ENCODE measurements at regions not wholly inside any gene's neighbourhood (a gene's known extent, or its start where the extent isn't known, plus 50 kb on each side); places are given as distances from the start of the nearest gene placed in this dataset.
A peak's percentile ranks its signal among the peaks of the same experiment; 100 is the strongest.

DNA sequence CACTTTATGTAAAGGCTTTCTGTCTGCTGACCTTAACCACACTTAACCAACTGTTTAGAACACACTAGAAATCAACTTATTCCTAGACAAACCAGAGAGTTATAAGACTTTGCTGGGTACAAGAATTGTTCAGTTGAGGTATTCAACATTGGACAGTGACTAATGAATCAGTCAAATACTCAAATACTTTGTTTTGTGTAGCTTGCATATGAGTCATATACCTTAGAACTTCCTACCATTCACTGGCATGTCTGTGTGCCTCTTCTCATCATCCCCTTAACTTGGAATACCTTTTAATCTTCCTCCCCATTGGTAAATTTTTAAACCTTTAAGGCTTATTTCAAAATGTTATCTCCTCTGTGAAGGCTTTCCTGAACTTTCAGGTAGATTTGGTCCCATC lies 708.8 kb upstream of the GRIA3 start:
- no peaks in the 10 kb centered on the region for H3K27me3 Mint-ChIP-seq (ENCODE audit: insufficient read depth, unreplicated experiment)
- no peaks in the 10 kb centered on the region for H3K9me3 Mint-ChIP-seq (ENCODE audit: unreplicated experiment)
- no peaks in the 10 kb centered on the region for H3K4me1 Mint-ChIP-seq (ENCODE audit: insufficient read depth, unreplicated experiment)
- CTCF ChIA-PET, result no interaction called here
- intact Hi-C loops (cut with micrococcal nuclease), result no loop called here
- POLR2A ChIA-PET, result no interaction called here
- H3K27ac Mint-ChIP-seq (ENCODE audit: low read depth, unreplicated experiment), result no peak overlapping the region
- BruUV-seq (replicated peaks), result no TSS peak
- no peak for TF ChIP-seq CTCF (IDR thresholded peaks at IDR 0.05; ENCODE audit: unreplicated experiment)
- DNase-seq (ENCODE audit: unreplicated experiment), result peak; percentile 0
- no peaks in the 10 kb centered on the region for H3K36me3 Mint-ChIP-seq (ENCODE audit: insufficient read depth, unreplicated experiment)
- no peak overlapping the region for H3K4me3 Mint-ChIP-seq (ENCODE audit: unreplicated experiment)

DNA sequence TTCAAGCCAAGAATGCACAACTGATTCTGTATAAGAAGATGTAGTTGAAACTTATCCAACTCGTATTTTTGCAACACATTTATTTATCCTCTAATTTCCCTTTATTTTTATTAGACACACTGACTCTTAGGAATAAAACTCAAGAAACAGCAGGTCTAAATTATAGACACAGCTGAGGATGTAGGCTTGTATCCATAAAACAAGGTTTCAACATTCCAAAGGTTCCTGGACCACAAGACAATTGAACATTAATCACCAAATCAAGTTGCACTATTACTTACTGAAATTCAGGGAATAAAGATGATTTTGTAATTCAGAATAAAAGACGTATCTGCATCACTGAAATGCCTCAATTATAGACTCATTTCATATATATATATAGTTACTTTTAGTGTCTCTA lies 683.5 kb upstream of the GRIA3 start:
- no TSS peak for BruUV-seq (replicated peaks)
- no peak overlapping the region for H3K27ac Mint-ChIP-seq (ENCODE audit: low read depth, unreplicated experiment)
- CTCF ChIA-PET, result no interaction called here
- no peaks in the 10 kb centered on the region for H3K4me1 Mint-ChIP-seq (ENCODE audit: insufficient read depth, unreplicated experiment)
- no peak for DNase-seq (ENCODE audit: unreplicated experiment)
- peaks cover 27% of the 10 kb centered on the region for H3K9me3 Mint-ChIP-seq (ENCODE audit: unreplicated experiment)
- POLR2A ChIA-PET, result no interaction called here
- H3K27me3 Mint-ChIP-seq (ENCODE audit: insufficient read depth, unreplicated experiment), result no peaks in the 10 kb centered on the region
- H3K36me3 Mint-ChIP-seq (ENCODE audit: insufficient read depth, unreplicated experiment), result no peaks in the 10 kb centered on the region
- intact Hi-C loops (cut with micrococcal nuclease), result no loop called here
- TF ChIP-seq CTCF (IDR thresholded peaks at IDR 0.05; ENCODE audit: unreplicated experiment), result no peak
- H3K4me3 Mint-ChIP-seq (ENCODE audit: unreplicated experiment), result no peak overlapping the region

- peaks cover 23% of the 10 kb centered on the region for H3K9me3 Mint-ChIP-seq (ENCODE audit: unreplicated experiment)
- H3K36me3 Mint-ChIP-seq (ENCODE audit: insufficient read depth, unreplicated experiment), result no peaks in the 10 kb centered on the region
- H3K4me3 Mint-ChIP-seq (ENCODE audit: unreplicated experiment), result no peak overlapping the region
- H3K27ac Mint-ChIP-seq (ENCODE audit: low read depth, unreplicated experiment), result no peak overlapping the region
- intact Hi-C loops (cut with micrococcal nuclease), result no loop called here
- CTCF ChIA-PET, result no interaction called here
- no peak for TF ChIP-seq CTCF (IDR thresholded peaks at IDR 0.05; ENCODE audit: unreplicated experiment)
- DNase-seq (ENCODE audit: unreplicated experiment), result no peak
- POLR2A ChIA-PET, result no interaction called here
- BruUV-seq (replicated peaks), result no TSS peak
- no peaks in the 10 kb centered on the region for H3K27me3 Mint-ChIP-seq (ENCODE audit: insufficient read depth, unreplicated experiment)
- H3K4me1 Mint-ChIP-seq (ENCODE audit: insufficient read depth, unreplicated experiment), result no peaks in the 10 kb centered on the region
These were observed 682.4 kb upstream of the GRIA3 start for GRCh38 chrX:122501652-122502051.

DNA sequence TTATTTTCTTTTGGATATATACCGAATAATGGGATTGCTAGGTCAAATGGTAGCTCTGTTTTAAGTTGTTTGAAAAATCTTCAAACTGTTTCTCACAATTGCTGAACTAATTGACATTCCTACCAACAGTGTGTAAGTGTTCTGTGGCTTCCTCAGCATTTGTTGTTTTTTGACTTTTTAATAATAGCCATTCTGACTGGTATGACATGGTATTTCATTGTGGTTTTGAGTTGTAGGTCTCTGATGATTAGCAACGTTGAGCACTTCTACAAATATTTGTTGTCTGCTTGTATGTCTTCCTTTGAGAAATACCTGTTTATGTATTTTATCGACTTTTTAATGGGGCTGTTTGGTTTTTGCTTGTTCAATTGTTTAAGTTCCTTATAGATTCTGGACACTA lies 680.1 kb upstream of the GRIA3 start:
- CTCF ChIA-PET, result no interaction called here
- no peak overlapping the region for H3K27ac Mint-ChIP-seq (ENCODE audit: low read depth, unreplicated experiment)
- no peak overlapping the region for H3K4me3 Mint-ChIP-seq (ENCODE audit: unreplicated experiment)
- intact Hi-C loops (cut with micrococcal nuclease), result no loop called here
- no peaks in the 10 kb centered on the region for H3K4me1 Mint-ChIP-seq (ENCODE audit: insufficient read depth, unreplicated experiment)
- no TSS peak for BruUV-seq (replicated peaks)
- peaks cover 20% of the 10 kb centered on the region for H3K9me3 Mint-ChIP-seq (ENCODE audit: unreplicated experiment)
- no peaks in the 10 kb centered on the region for H3K27me3 Mint-ChIP-seq (ENCODE audit: insufficient read depth, unreplicated experiment)
- DNase-seq (ENCODE audit: unreplicated experiment), result no peak
- no peak for TF ChIP-seq CTCF (IDR thresholded peaks at IDR 0.05; ENCODE audit: unreplicated experiment)
- H3K36me3 Mint-ChIP-seq (ENCODE audit: insufficient read depth, unreplicated experiment), result no peaks in the 10 kb centered on the region
- POLR2A ChIA-PET, result no interaction called here
